Esophagus squamous epithelium (tissue), 4 donors: ENCODE measurements at regions not wholly inside any gene's neighbourhood (a gene's known extent, or its start where the extent isn't known, plus 50 kb on each side); places are given as distances from the start of the nearest gene placed in this dataset.

Experiments
- CTCF ChIP-seq, 6 experiments: fragments of 450-650 bp in 4 of 6; fragments of 200-600 bp in 2 of 6; sonication (generic) in 2 of 6; IDR thresholded peaks; one replicate each; pipeline ENCODE4 v1.5.1; 2016 to 2019; ENCODE audit warnings: antibody characterized with exemption in 6 of 6, mild to moderate bottlenecking in 4 of 6, moderate library complexity in 4 of 6
- POLR2A ChIP-seq, 4 donors: fragments of 450-650 bp; IDR thresholded peaks; one replicate each; pipeline ENCODE4 v1.6.1; 2017; ENCODE audit warnings: antibody characterized with exemption in 4 of 4, mild to moderate bottlenecking in 4 of 4, moderate library complexity in 3 of 4

- TF ChIP-seq CTCF (IDR thresholded peaks at IDR 0.05) (no peak), POLR2A (IDR thresholded peaks at IDR 0.05) (no peak)
Measured at GRCh38 chr20:60974441-60974945, 277.6 kb upstream of the CDH4 start.
